WERI-Rb-1 (cell line): ENCODE measurements at regions not wholly inside any gene's neighbourhood (a gene's known extent, or its start where the extent isn't known, plus 50 kb on each side); places are given as distances from the start of the nearest gene placed in this dataset.
A peak's percentile ranks its signal among the peaks of the same experiment; 100 is the strongest.

Source experiments
- DNase-seq: peaks from one replicate; pipeline ENCODE4 v3.0.0-alpha.2; 2020
- H3K27ac ChIP-seq: fragments of 250-450 bp; sonication (Bioruptor Pico); 2 replicates; pipeline ENCODE4 v1.5.1; 2020; ENCODE audit warnings: mild to moderate bottlenecking, moderate library complexity
- H3K27me3 ChIP-seq: fragments of 250-450 bp; sonication (Bioruptor Pico); 2 replicates; pipeline ENCODE4 v1.5.1; 2021; ENCODE audit warnings: mild to moderate bottlenecking, low read depth, moderate library complexity; ENCODE audit not compliant: insufficient read depth, severe bottlenecking
- H3K36me3 ChIP-seq: fragments of 250-450 bp; sonication (Bioruptor Pico); 2 replicates; pipeline ENCODE4 v1.5.1; 2020; ENCODE audit warnings: mild to moderate bottlenecking, moderate library complexity
- H3K4me3 ChIP-seq: 2 replicates; pipeline ENCODE4 v1.5.1; 2011; ENCODE audit warnings: low read depth, mild to moderate bottlenecking, control low read depth, low read length
- H3K9me3 ChIP-seq: fragments of 250-450 bp; sonication (Bioruptor Pico); 2 replicates; pipeline ENCODE4 v1.5.1; 2021; ENCODE audit warnings: mild to moderate bottlenecking, moderate library complexity; ENCODE audit not compliant: severe bottlenecking
- CTCF ChIP-seq: IDR thresholded peaks from 2 replicates; pipeline ENCODE4 v1.5.1; 2011; ENCODE audit warnings: low read depth, mild to moderate bottlenecking, control low read depth, inconsistent platforms, low read length

- Histone ChIP-seq H3K4me3 (no peak overlapping the region), H3K27me3 (no peaks in the 10 kb centered on the region), H3K27ac (no peak overlapping the region), H3K9me3 (no peaks in the 10 kb centered on the region), H3K36me3 (no peaks in the 10 kb centered on the region)
- no peak for TF ChIP-seq CTCF
- DNase-seq, result no peak
Observed at GRCh38 chr6:62626661-62627060, 340.6 kb upstream of the KHDRBS2 start.

GRCh38 chr6:62623846-62624532 lies 338.0 kb upstream of the KHDRBS2 start:
- H3K27me3 ChIP-seq, result no peaks in the 10 kb centered on the region
- DNase-seq, result no peak
- no peak for TF ChIP-seq CTCF
- H3K9me3 ChIP-seq, result no peaks in the 10 kb centered on the region
- H3K4me3 ChIP-seq, result no peak overlapping the region
- no peaks in the 10 kb centered on the region for H3K36me3 ChIP-seq
- H3K27ac ChIP-seq, result no peak overlapping the region

- Histone ChIP-seq H3K27ac (no peak overlapping the region), H3K27me3 (no peaks in the 10 kb centered on the region), H3K4me3 (no peak overlapping the region), H3K9me3 (no peaks in the 10 kb centered on the region), H3K36me3 (no peaks in the 10 kb centered on the region)
- no peak for DNase-seq
- TF ChIP-seq CTCF, result no peak
Observed at GRCh38 chr6:62615366-62616015, 329.5 kb upstream of the KHDRBS2 start.

- peak; percentile 46; the same call in 1 of the 2 replicates for TF ChIP-seq CTCF
Observed at GRCh38 chr6:62614442-62614841, 328.4 kb upstream of the KHDRBS2 start.

GRCh38 chr6:62613928-62614327 lies 327.9 kb upstream of the KHDRBS2 start:
- Histone ChIP-seq H3K36me3 (no peaks in the 10 kb centered on the region), H3K9me3 (no peaks in the 10 kb centered on the region), H3K27me3 (no peaks in the 10 kb centered on the region), H3K4me3 (no peak overlapping the region), H3K27ac (no peak overlapping the region)
- no peak for DNase-seq
- no peak for TF ChIP-seq CTCF

More at GRCh38 chr6:62614442-62614841, 328.4 kb upstream of the KHDRBS2 start:
- H3K27ac ChIP-seq, result no peak overlapping the region
- H3K9me3 ChIP-seq, result no peaks in the 10 kb centered on the region
- H3K27me3 ChIP-seq, result no peaks in the 10 kb centered on the region
- H3K4me3 ChIP-seq, result no peak overlapping the region
- DNase-seq, result peak; percentile 22
- no peaks in the 10 kb centered on the region for H3K36me3 ChIP-seq
